PC-3 (cell line): ENCODE measurements at regions not wholly inside any gene's neighbourhood (a gene's known extent, or its start where the extent isn't known, plus 50 kb on each side); places are given as distances from the start of the nearest gene placed in this dataset.

Experiments
- ATAC-seq: fragments of 200-7000 bp; cut with Tn5 transposase; 2 replicates; pipeline ENCODE4 v1.9.1; 2020; ENCODE audit warnings: mild to moderate bottlenecking, moderate library complexity
- BruUV-seq: library from RNA; stranded (reverse); fragments of 400-500 nt; replicated peaks from 2 replicates; lab custom pipeline; 2021; lab: Mats Ljungman, UMichigan
- CTCF ChIA-PET: fragments of 300-600 bp; sonication (Branson Sonifier 250); formaldehyde crosslinking; loops from one replicate; lab custom pipeline; 2022; ENCODE audit warnings: antibody characterized with exemption; lab: Charles Lee
- POLR2A ChIA-PET: fragments of 300-600 bp; sonication (Branson Sonifier 250); formaldehyde crosslinking; loops from one replicate; lab custom pipeline; 2022; ENCODE audit warnings: antibody characterized with exemption; ENCODE audit not compliant: unreplicated experiment; lab: Charles Lee
- DNase-seq: peaks from one replicate; pipeline ENCODE4 v3.0.0-alpha.2; 2015
- H2AFZ ChIP-seq: fragments of 300-600 bp; sonication (generic); 2 replicates; pipeline ENCODE4 v1.6.0; 2016; ENCODE audit warnings: antibody characterized with exemption, low read length
- H3F3A ChIP-seq: fragments of 300-600 bp; sonication (generic); one replicate; pipeline ENCODE4 v1.6.0; 2017; ENCODE audit warnings: antibody characterized with exemption, low read length, control low read depth, mild to moderate bottlenecking; ENCODE audit not compliant: unreplicated experiment
- H3K27ac ChIP-seq: fragments of 300-600 bp; sonication (generic); 2 replicates; pipeline ENCODE4 v1.5.1; 2016; ENCODE audit warnings: mild to moderate bottlenecking, low read length
- H3K27me3 ChIP-seq: fragments of 300-600 bp; sonication (generic); 2 replicates; pipeline ENCODE4 v1.6.1; 2016; ENCODE audit warnings: low read length, mixed read lengths
- H3K36me3 ChIP-seq: fragments of 300-600 bp; sonication (generic); 2 replicates; pipeline ENCODE4 v1.6.1; 2016; ENCODE audit warnings: low read depth, mixed run types, low read length, mixed read lengths
- H3K4me1 ChIP-seq: fragments of 300-600 bp; sonication (generic); 2 replicates; pipeline ENCODE4 v1.5.1; 2016; ENCODE audit warnings: low read length; ENCODE audit not compliant: insufficient read depth
- H3K4me2 ChIP-seq: fragments of 300-600 bp; sonication (generic); 2 replicates; pipeline ENCODE4 v1.6.0; 2016; ENCODE audit warnings: low read length
- H3K4me3 ChIP-seq: fragments of 300-600 bp; sonication (generic); 2 replicates; pipeline ENCODE4 v1.5.1; 2016; ENCODE audit warnings: mild to moderate bottlenecking, low read length, mixed read lengths
- H3K79me2 ChIP-seq: fragments of 300-600 bp; sonication (generic); 2 replicates; pipeline ENCODE4 v1.6.1; 2017; ENCODE audit warnings: low read length, mixed read lengths
- H3K9ac ChIP-seq: fragments of 300-600 bp; sonication (generic); 2 replicates; pipeline ENCODE4 v1.6.0; 2016; ENCODE audit warnings: mild to moderate bottlenecking, low read length
- H3K9me2 ChIP-seq: fragments of 300-600 bp; sonication (generic); replicated peaks from 2 replicates; pipeline ENCODE4 v1.6.1; 2016; ENCODE audit warnings: mixed run types, low read length, mixed read lengths
- H3K9me3 ChIP-seq: fragments of 300-600 bp; sonication (generic); 2 replicates; pipeline ENCODE4 v1.6.1; 2016; ENCODE audit warnings: low read length, mixed read lengths
- H4K20me1 ChIP-seq: fragments of 300-600 bp; sonication (generic); 2 replicates; pipeline ENCODE4 v1.6.1; 2016; ENCODE audit warnings: low read length, mixed read lengths
- CTCF ChIP-seq: fragments of 300-600 bp; sonication (generic); conservative IDR thresholded peaks from 2 replicates; pipeline ENCODE4 v1.5.1; 2017; ENCODE audit warnings: antibody characterized with exemption, low read depth, mild to moderate bottlenecking, low read length
- EZH2 ChIP-seq: fragments of 300-600 bp; sonication (generic); IDR thresholded peaks from one replicate; pipeline ENCODE4 v1.6.1; 2017; ENCODE audit warnings: antibody characterized with exemption, mild to moderate bottlenecking, low read length; ENCODE audit not compliant: unreplicated experiment
- EZH2phosphoT487 ChIP-seq: fragments of 300-600 bp; sonication (generic); IDR thresholded peaks from 2 replicates; pipeline ENCODE4 v1.6.1; 2018; ENCODE audit warnings: mild to moderate bottlenecking, antibody characterized with exemption, low read length, borderline replicate concordance
- intact Hi-C: fragments of 100-400 bp; cut with micrococcal nuclease; formaldehyde crosslinking; loops from 2 replicates; pipeline ENCODE4 v1.9.0; 2023

GRCh38 chr5:113652161-113652560 lies 138.7 kb downstream of the YTHDC2 start:
- intact Hi-C loops: no loop called here
- no TSS peak for BruUV-seq

DNA sequence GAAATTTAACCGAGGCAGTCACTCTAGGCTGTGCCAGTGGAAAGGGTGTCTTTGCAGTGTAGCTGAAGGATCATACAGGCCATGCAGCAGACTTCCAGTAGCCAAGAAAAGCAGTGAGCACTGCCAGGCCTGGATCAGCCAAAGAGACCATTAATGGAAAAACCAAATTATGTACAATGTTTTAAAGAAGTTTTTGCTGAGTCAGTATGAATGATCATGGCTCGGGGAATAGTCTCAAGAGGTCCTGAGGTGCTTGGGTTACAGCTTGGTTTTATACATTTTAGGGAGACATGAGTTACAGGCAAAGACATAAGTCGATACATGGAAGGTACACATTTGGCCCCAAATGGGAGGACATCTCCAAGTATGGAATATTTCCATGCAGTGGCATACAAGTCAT lies 141.3 kb downstream of the YTHDC2 start:
- CTCF ChIA-PET: no interaction called here
- Histone ChIP-seq H3K4me1 (no peaks in the 10 kb centered on the region), H3K27me3 (peaks cover 8% of the 10 kb centered on the region), H3K9me3 (no peaks in the 10 kb centered on the region), H3F3A (no peaks in the 10 kb centered on the region), H3K4me3 (no peak overlapping the region), H3K9me2 (no peaks in the 10 kb centered on the region), H3K36me3 (no peaks in the 10 kb centered on the region), H3K79me2 (no peaks in the 10 kb centered on the region), H3K4me2 (no peak overlapping the region), H3K9ac (no peak overlapping the region), H4K20me1 (no peaks in the 10 kb centered on the region), H3K27ac (no peak overlapping the region), H2AFZ (no peak overlapping the region)
- TF ChIP-seq CTCF (no peak), EZH2 (no peak), EZH2phosphoT487 (no peak)
- POLR2A ChIA-PET: no interaction called here
- ATAC-seq (no peak), DNase-seq (no peak)
- intact Hi-C loops: no loop called here
- no TSS peak for BruUV-seq

More at GRCh38 chr5:113652161-113652560, 138.7 kb downstream of the YTHDC2 start:
- Histone ChIP-seq H3K36me3 (no peaks in the 10 kb centered on the region), H3K79me2 (no peaks in the 10 kb centered on the region), H3K9me3 (no peaks in the 10 kb centered on the region), H3K9ac (no peak overlapping the region), H3K4me2 (no peak overlapping the region), H3K9me2 (no peaks in the 10 kb centered on the region), H3K27ac (no peak overlapping the region), H3K4me3 (no peak overlapping the region), H3F3A (no peaks in the 10 kb centered on the region), H3K27me3 (peaks cover 9% of the 10 kb centered on the region), H2AFZ (no peak overlapping the region), H3K4me1 (no peaks in the 10 kb centered on the region), H4K20me1 (no peaks in the 10 kb centered on the region)
- ChIA-PET CTCF (no interaction called here), POLR2A (no interaction called here)
- no peak for TF ChIP-seq EZH2
- TF ChIP-seq EZH2phosphoT487: no peak
- DNase-seq (no peak), ATAC-seq (no peak)

GRCh38 chr5:113660206-113660605 lies 146.7 kb downstream of the YTHDC2 start:
- peaks cover 21% of the 10 kb centered on the region for H3K27me3 ChIP-seq
- H3K4me3 ChIP-seq: no peak overlapping the region
- H3K79me2 ChIP-seq: no peaks in the 10 kb centered on the region
- ATAC-seq (no peak), DNase-seq (no peak)
- no peak overlapping the region for H3K9ac ChIP-seq
- no peak overlapping the region for H2AFZ ChIP-seq
- no peaks in the 10 kb centered on the region for H3F3A ChIP-seq
- no peak overlapping the region for H3K27ac ChIP-seq
- TF ChIP-seq EZH2: no peak
- TF ChIP-seq EZH2phosphoT487: no peak
- no peak for TF ChIP-seq CTCF
- POLR2A ChIA-PET: no interaction called here
- no peaks in the 10 kb centered on the region for H3K4me1 ChIP-seq
- H3K9me3 ChIP-seq: no peaks in the 10 kb centered on the region
- H4K20me1 ChIP-seq: no peaks in the 10 kb centered on the region
- CTCF ChIA-PET: no interaction called here
- no peaks in the 10 kb centered on the region for H3K9me2 ChIP-seq
- no peaks in the 10 kb centered on the region for H3K36me3 ChIP-seq
- no TSS peak for BruUV-seq
- intact Hi-C loops: no loop called here
- H3K4me2 ChIP-seq: no peak overlapping the region
